ENCODE measurements at regions not wholly inside any gene's neighbourhood (a gene's known extent, or its start where the extent isn't known, plus 50 kb on each side); places are given as distances from the start of the nearest gene placed in this dataset.
"Not testable (repeated sequence)": the region's sequence is repeated elsewhere in the genome, so short reads cannot be mapped to it uniquely, and the experiment has no call there.

DNA sequence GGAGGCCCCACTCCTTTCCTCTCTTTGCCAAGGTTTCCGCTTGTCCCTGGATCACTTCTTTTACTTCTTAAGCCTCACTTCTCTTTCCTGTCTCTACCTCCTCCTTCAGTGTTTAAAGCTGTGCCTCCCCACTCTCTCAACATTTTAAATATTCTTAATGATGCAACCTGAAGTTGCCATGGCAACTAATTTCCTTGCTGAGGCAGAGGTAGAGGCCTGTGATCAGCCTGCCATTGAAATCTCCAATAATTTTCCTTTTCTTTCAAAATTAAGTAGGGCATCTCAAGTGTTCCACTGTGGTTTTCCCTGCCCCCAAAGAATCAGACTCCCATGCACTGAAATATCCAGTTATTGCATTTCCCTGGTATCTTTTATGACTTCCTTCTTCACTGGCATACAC lies 108.6 kb upstream of the VRK1 start:
- DNase-seq, result no peak

- DNase-seq, result no peak
Observed at GRCh38 chr14:96690713-96691383, 106.3 kb upstream of the VRK1 start.

GRCh38 chr14:96693252-96693820 lies 103.8 kb upstream of the VRK1 start:
- no peak for DNase-seq

- DNase-seq, result no peak
Observed at GRCh38 chr14:96693987-96694386, 103.2 kb upstream of the VRK1 start.

DNA sequence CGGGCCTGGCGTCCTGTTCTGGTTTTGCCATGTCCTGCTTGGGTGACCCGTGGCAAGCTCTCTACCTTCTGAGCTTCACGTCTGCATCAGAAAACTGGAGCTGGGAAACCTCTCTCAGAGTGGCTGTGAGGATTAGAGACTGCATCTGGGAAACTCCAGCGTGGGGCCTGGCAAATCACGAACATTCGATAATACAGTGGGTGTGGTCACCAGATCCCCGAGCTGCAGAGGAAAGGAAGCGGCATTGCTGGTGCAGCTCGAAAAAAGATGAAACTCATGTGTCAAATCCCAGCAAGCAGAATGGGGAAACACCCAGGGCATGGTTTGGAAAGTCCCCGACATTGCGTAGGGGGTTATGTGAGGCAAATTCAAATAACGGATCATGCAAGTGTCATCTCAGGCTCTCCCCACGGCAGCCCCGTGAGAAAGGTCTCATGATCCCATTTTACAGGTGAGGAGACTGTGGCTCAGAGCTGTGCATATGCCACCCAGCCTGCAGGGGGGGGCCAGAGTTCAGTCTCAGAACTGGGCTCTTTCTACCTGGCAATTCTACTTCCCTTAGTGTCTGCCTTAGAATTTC lies 98.1 kb upstream of the VRK1 start:
- no peak for DNase-seq

- no peak for DNase-seq
Observed at GRCh38 chr14:96699666-96700065, 97.5 kb upstream of the VRK1 start.

GRCh38 chr14:96702831-96703230 lies 94.4 kb upstream of the VRK1 start:
- no peak for DNase-seq

- no peak for DNase-seq
Observed at GRCh38 chr14:96705422-96706092, 91.6 kb upstream of the VRK1 start.

DNA sequence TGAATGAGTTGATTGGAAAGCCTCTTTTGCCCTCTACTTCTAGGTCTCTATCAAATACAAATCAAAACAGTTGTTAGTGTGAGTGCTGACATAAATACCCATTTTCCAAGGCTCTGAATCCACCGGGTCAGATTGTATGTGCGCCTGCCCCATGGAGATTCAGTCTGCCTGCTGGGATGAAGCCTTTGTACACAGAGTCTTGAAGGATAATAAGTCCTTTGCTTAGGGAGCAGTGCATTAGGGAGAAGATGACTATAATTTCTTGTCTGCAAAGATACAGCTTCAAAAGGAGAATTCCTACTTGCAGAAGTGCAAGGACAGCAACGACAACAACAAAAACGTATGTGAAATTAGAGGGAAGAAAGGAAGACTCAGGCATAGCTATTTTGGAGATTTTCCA lies 90.3 kb upstream of the VRK1 start:
- DNase-seq, result no peak

DNA sequence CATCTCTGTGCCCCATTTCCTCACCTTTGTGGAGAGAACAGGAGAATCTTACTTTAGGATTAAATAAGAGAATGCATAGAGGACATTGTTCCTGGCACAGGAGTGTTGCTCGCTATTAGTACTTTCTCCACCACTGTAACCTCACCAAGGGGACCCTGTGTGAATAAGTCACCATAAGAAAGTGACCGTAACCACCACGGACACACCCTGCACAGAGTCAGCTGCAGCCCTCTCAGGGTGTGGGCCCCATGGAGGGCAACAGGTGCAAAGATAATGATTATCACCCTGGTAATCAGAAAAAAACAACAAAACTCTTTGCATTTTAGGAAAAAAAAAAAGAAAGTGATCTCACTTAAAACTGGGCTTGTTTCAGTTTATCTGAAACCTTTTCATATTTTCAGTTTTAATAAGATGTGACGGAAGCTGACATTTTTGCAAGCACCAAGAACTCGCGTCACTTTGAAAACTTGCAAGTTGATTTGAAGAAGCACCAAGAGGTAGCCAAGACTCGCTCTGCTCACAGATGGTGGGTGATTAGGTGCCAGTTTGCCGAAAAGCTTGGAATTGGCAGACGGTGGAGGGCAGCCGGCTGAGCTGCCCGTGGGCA lies 87.0 kb upstream of the VRK1 start:
- DNase-seq, result no peak

- DNase-seq, result no peak
Observed at GRCh38 chr14:96711559-96712267, 85.5 kb upstream of the VRK1 start.

- no peak for DNase-seq
Observed at GRCh38 chr14:96713426-96713825, 83.8 kb upstream of the VRK1 start.

- DNase-seq, result not testable (repeated sequence)
Observed at GRCh38 chr14:96714537-96714936, 82.6 kb upstream of the VRK1 start.

GRCh38 chr14:96717116-96717515 lies 80.1 kb upstream of the VRK1 start:
- DNase-seq, result no peak

DNA sequence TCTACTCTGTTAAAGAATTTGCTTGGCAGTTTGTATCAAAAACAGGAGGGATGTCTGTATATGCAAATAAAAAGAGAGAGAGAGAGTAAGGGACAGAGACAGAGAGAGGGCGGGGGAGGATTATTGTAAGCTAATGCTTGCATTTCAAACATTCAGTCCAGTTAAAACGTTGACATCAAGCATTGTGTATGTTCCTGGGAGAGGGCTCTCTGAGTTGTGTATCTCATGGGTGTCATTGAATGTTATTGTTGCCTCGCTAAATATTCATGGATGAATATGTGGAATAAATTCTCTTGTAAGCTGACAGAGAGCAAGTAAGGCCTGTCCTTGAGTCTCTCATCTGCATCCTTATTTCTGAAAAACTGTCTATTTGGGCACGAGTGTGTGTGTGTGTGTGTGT lies 78.8 kb upstream of the VRK1 start:
- DNase-seq, result no peak

GRCh38 chr14:96720702-96721101 lies 76.5 kb upstream of the VRK1 start:
- DNase-seq, result not testable (repeated sequence)

DNA sequence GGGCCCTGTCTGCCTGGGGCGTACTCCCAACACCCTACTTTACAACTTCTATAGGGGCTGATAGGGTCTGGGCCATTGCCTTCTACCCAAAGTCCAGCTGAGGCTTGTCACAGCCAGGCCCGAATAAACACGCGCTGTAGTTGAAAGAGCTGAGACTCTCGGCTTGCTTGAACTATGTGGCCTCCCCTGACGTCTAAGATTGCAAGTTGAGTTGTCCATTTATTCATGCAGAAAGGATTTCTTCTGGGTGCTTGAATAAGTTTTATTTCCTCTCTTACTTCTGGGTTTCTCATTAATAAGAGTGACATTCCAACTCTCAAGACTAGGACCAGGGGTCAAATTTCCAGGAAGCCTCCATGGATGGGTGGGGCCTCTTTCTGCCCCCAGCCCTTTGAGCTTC lies 74.4 kb upstream of the VRK1 start:
- DNase-seq, result no peak

DNA sequence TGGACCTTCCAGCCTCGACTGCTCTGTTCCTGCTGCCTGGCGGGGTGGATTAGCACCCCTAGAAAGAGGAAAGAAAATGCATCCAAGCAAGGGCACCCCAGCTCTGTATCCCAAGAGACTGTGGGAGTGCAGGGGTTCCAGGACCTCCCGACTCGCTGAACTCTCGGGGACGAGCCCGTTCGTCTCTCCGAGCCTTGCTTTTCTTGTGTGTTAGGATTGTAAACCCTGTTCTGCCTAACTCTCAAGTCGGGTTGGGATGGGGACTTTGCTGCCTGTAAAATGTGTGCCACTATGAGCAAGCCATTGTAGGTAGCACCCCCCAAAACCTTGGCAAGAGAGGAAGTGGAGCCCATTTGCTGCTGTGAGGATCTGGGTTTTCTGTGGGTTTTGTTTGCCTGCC lies 73.2 kb upstream of the VRK1 start:
- no peak for DNase-seq

- no peak for DNase-seq
Observed at GRCh38 chr14:96725232-96725631, 72.0 kb upstream of the VRK1 start.

GRCh38 chr14:96727073-96727472 lies 70.1 kb upstream of the VRK1 start:
- no peak for DNase-seq

- no peak for DNase-seq
Observed at GRCh38 chr14:96727491-96727890, 69.7 kb upstream of the VRK1 start.

GRCh38 chr14:96727980-96728717 lies 69.0 kb upstream of the VRK1 start:
- no peak for DNase-seq
